Activated CD4-positive, alpha-beta T cell treated with anti-CD3 and anti-CD28 coated beads, Interleukin-10, Interleukin-2, amounts not matched to agents 100 ng/mL and 50 ng/mL, durations not matched to agents 16 hours and 8 hours (primary cell): ENCODE measurements at regions not wholly inside any gene's neighbourhood (a gene's known extent, or its start where the extent isn't known, plus 50 kb on each side); places are given as distances from the start of the nearest gene placed in this dataset.
"Not testable (repeated sequence)": the region's sequence is repeated elsewhere in the genome, so short reads cannot be mapped to it uniquely, and the experiment has no call there.

Experiments used
- DNase-seq: peaks from one replicate; pipeline ENCODE4 v3.0.0-alpha.2; 2020

DNA sequence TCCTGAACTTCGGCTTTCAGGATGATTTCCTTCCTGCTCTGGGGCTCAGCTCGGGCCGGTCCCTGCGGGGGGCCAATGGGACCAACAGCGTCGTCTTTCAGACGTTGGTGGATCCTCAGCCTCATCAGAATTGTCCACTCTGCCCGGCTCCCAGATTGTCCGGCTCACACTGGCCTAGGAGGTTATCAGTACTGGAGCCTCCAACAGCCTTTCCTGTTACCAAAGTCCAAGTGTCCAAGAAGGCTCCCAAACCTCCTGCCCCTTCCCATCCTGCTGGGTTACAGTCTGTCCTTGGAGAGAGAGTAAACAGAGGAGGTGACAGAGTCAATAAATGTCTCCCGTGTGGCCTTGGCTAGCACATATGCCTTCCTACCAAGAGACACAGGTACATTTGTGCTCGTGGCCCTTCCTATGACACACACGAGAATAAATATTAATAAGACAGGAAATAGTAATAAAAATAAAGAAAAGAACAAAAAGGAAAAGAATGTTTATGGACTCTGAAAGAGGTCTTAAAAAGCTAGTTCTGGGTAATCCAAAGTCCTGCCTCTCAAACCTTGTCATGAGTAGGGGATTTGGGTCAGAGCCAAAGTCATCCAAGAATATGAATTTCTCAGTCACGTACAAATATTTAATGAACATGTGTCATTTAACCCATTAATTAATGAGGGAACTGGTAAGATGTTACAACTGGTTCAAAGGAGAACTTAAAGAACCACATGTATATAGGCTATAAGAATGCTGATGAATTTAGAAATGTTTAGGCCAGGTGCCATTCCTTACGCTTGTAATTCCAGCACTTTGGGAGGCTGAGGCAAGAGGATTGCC, 80.8 kb upstream of the SLC2A1 start:
- DNase-seq = no peak

DNA sequence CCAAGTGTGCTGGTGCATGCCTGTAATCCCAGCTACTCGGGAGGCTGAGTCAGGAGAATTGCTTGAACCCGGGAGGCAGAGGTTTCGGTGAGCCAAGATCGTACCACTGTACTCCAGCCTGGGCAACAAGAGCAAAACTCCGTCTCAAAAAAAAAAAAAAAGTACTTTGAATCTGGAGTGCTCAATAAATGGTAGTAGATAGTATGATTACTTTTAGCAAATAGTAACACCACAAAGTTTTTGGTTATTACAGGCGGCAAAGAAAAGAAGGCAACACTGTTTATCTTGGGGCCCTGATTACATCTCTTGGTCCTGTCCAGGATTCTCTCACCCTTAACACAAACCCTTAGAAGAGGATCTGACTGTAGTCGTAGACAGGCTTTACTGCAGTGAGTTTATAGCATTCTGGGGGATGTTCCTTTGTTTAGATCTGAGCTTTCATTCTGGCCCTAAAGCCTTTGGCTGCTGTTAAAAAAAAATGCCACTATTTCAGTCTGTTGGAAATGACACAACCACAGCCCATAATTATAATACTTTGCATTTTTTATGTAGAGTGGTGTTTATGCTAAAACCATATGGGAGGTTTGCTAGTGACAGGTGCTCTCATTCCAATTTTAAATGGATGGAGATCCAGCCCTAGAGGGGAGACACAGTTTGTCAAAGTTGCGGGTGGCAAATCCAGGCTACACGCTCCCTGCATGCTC, 79.7 kb upstream of the SLC2A1 start:
- DNase-seq = no peak

DNA sequence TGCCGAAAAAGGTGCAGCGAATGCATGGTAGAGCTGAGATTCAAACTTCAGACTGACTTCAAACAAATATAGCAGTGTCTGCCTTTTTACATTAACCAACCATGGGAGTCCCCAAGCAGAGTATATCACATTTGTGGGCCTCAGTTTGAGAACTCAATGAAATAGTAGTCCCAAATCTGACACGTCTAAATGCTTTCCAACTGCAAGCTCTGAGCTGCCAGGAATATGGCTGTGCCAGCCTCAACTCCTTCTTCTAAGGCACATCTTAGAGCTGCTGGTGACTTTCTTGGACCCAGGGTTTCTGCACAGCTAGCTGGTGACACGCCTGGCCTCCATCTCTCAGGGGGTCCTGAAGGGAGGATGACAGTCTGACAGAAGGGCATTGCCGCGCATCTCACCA, 78.8 kb upstream of the SLC2A1 start:
- no peak for DNase-seq

DNA sequence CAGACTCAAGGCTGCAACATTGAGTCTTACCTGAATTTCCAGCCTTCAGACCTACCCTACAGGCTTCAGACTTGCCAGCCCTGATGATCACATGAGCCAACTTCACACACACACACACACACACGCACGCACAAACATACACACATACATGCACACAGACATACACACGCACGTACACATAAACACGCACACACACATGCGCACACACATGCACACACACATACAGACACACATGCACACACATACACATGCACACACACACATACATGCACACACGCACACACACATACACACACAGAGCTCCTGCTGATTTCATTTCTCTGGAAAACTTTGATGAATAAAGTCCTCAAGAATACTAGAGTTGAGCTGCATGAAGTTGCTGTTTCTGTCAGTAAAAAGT, 78.3 kb upstream of the SLC2A1 start:
- no peak for DNase-seq

DNA sequence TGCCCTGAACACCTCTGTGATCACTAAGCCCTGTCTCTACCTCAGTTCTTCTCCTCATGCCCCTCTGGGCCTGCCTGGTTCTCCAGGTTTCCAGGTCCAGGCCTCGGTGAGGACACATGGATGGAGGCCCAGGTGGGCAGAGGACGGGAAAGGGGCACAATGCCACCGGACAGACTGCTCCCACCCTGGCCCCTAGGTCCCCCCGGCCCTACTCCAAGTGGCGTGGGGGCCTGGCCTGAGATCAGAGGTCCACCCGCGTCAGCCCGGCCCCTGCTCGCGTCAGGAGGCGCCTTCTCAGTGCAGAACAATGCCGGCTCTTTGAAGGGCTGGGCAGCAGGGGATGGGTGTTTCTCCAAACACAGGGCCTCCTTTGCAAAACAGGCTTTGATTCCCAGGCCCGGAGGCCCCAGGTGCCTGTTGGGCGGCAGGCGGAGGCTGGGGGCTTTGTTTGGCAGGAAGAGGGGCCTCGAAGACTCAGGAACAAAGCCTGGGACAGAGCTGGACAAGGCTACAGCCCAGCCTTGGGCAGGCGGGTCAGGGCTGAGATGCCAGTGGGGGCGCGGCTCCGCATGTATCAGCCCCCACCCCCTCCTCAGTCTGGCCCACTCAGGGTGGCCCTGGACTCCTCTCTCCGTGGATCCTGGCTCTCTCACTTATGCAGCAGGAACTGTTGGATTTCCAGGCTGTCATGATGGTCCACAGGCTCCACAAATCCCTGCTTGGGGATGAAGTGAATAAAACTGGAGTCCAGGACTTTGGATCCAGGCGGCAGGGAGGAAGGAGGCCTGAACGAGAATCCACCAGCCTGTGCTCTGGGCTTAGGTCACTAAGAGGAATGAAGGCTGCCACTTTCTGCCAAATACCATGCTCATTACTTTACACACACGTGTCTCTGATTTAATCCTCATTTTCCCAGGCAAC, 77.4 kb upstream of the SLC2A1 start:
- DNase-seq = no peak

DNA sequence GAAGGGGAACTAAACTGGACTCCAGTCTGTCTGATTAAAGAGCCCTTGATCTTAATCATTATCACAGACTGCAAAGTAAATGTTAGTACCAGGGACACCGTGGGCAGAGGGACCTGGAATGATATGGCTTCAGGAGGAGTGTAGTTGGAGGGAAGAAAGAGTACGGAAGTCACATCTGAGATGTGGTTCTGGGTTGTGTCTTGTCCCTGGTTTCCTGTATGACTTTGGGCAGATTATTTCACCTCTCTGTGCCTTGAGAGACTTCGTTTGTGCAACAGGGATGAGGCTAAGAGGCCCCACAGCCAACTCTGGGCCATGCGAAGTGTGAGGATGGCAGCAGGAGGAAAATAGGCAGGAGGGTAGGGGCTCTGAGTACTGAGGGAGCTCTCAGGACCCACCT, 76.1 kb upstream of the SLC2A1 start:
- DNase-seq = peak; percentile 7

DNA sequence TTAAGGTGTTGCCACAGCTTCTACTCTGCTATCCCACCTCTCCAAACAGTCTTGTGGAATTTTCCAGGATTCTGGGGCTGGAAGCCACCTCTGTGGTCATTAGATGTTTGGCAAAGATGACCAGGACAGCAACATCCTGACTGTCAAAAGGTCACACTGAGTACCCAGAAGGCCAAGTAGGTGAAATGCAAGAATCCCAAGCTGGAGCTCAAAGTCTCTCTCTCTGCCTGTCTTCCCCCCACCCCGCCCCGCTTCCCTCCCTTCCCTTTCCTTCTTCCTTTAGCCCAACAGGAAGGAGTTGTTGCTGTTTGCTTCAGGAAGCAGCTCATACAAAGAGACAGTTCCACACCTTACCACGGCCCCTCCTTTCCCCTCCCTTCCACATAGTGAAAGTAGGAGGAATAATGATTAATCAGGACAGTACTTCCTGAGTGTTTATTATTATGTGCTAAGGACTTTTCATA, 75.6 kb upstream of the SLC2A1 start:
- no peak for DNase-seq

DNA sequence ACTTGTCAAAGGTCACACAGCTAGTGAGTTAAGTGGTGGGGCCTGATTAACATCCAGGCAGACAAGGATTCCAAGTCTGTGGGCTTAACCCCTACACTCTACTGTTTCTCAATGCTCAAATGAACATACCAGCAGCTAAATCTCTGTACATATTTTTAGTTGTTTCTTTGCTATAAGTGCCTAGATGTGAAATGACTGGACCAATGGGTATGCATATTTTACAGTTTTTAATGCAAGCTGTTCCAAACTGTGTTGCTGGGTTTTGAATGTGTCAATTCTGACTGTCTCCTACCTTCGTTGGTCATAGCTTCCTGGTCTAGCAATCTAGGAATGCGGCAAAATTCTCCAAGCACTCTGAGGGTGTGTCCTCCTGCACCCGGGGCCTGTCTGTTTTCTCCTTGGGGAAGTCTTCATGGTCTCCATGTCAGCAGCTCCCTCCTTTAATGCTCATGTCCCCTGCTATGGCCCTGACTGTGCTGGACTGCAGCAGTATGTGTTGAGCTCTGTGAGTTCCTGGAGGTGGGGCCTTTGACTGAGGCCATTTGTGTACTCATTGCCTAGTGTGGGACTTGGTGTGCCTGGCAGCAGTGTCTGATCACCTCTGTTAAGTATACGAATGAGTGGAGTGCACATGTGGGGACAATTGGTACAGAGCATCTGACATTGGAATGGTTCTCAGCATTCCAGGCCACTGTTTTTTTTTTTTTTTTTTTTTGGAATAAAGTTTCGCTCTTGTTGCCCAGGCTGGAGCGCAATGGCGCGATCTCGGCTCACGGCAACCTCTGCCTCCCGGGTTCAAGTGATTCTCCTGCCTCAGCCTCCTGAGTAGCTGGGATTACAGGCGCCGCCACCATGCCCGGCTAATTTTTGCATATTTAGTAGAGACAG, 72.9 kb upstream of the SLC2A1 start:
- DNase-seq = no peak

DNA sequence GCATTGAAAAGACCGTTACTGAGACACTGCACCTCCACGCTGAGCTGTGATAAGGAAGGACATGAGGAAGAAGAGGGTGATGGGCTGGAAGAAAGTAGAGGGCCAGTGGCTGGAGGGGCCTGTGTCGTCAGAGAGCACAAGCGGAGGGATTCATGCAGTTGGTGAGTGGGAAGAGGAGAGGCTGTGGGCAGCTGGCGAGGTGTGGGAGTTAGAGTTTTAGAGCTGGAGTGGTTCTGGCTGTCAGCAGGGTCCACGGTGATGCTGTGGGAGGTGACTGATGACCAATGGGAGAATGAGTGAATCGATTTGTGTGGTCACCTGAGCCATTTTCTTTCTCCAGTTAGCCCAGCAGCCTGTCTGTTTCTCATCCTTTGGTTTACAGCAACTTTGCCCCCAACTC, 66.2 kb upstream of the SLC2A1 start:
- DNase-seq = no peak

DNA sequence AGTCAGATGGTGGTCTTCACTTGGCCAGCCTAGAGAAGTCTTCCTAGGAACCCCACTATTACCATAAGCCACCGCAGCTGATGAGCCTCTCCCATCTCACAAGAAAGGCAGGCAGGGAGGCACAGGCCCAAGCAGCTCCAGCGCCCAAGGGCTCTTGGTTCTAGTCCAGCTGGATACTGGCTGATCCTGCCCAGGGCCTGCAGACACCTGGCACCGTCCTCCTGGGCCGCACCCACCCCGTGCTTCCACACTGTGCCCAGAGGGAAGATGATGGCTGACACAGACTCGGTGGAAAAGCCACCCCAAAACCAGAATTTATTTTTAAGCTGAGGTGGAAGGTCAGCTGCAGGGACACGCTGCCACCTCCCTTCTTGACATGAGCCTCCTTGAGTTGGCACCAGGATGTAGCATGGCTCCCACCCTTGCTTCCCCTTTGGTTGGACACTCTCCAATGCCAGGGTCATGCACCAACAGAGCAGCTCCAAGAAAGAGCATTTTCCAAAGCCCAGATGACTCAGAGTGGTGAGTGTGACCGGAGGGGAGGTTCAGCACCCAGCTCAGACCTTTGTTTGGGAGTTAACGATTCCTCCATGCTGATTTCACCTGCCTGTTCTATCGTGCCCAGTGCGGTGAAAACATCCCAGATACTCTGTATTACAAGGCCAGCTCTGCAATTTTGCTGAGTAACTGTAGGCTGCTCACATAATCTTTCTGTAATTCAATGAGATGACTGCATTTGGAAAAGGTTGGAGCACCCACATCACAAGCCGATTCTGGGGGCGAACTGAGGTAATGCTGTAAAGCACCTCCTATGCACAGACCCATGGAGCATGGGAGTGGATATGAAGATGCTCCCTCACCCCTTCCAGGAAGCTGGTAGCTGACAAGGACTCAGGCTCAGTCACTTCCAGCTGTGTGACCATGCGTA, 63.1 kb upstream of the SLC2A1 start:
- no peak for DNase-seq

DNA sequence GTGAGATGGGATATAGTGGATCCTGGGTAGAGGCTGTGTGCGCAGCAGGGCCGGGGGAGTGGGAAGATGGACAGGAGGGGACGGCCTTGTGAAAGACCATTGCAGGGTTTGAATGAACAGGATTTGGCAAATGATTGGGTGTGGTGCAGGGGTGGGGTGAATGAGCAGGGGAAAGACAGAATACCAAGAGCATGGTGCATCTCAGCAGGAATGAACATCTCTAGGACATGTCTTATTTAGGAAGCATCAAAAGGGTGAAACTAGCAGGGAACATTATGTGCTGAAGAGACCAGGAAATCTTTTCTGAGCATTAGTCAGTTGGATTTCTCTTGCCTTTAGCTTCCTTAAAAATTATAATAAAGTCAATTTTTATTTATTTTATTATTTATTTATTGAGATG, 60.6 kb upstream of the SLC2A1 start:
- no peak for DNase-seq

DNA sequence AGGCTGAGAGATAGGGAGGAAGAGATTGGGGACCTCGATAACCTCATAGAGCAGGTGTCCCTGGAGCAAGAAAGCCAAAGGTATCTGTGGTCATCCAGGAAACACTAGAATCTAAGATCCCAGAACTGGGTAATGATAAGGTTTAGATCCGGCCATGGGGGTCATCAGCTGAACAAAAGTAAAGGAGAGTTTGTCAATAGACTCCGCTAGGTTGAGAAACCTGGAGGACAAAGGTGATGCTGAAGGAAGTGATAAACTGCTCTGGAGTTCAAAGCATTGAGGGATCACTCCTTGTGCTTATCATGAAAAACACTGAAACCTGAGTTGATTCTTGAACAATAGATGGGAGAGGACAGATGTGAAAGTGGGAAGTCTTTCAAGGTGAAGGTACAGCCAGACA, 59.5 kb upstream of the SLC2A1 start:
- no peak for DNase-seq

DNA sequence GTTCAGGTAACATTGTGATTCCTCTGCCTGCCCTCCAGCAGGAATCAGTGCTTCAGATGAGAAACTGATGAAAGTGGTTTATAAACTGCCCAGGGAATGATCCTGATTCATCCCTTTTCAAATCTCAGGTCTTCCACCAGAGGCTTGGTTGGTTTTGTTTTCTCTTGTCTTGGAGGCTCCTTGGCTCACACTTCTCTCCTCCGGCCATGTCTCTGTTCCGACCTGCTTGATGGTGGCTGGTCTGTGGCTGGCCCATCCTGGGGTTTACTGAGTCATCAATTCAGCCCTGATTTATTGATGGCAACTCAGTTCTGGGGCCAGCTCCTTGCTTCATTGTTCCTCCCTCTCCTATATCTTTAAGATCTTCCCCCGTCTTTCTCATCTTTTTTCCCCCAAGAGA, 56.6 kb upstream of the SLC2A1 start:
- DNase-seq = no peak

DNA sequence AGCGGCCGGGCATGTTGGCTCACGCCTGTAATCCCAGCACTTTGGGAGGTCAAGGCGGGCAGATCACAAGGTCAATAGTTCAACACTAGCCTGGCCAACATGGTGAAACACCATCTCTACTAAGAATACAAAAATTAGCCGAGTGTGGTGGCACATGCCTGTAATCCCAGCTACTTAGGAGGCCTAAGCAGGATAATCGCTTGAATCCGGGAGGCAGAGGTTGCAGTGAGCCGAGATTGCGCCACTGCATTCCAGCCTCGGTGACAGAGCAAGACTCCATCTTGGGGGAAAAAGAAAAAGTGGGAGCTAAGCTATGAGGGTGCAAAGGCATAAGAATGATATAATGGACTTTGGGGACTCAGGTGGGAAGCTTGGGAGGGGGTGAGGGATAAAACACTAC, 55.9 kb upstream of the SLC2A1 start:
- DNase-seq = not testable (repeated sequence)

DNA sequence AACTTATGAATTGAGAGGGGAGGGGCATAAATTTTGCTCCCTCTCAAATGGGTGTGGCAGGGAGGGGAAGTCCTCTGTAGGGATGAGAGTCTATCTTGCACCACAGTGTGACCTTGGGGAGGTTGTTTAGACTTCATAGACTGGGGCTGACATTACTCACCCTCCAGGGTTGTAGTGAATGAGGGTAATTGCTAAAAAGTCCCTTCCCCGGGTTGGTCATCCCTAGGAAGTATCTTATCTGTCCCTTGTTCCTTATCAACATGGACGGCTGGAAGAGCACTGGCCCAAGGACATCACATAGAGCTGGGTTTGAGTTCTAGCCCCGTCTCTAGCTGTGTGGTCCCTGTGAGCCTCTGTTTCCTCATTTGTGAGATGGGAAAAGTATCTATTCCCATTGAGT, 52.4 kb upstream of the SLC2A1 start:
- no peak for DNase-seq

DNA sequence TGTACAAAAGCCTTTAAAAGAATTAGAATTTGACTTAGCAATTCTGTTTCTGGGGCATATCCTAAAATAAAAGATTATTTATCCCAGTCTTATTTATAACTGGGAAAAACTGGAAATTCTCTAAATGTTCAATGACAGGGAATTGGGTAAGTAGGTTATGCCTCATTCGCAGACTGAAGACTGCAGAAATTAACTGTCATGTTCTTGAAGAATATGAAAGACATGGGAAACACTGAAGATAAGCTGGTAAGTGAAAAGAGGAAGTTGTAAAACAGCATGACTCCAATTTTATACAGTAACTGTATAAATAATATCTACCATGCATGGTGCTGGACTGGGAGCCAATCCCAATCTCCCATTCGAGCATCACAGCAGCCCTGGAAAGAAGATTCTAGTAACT, 50.6 kb upstream of the SLC2A1 start:
- DNase-seq = no peak

DNA sequence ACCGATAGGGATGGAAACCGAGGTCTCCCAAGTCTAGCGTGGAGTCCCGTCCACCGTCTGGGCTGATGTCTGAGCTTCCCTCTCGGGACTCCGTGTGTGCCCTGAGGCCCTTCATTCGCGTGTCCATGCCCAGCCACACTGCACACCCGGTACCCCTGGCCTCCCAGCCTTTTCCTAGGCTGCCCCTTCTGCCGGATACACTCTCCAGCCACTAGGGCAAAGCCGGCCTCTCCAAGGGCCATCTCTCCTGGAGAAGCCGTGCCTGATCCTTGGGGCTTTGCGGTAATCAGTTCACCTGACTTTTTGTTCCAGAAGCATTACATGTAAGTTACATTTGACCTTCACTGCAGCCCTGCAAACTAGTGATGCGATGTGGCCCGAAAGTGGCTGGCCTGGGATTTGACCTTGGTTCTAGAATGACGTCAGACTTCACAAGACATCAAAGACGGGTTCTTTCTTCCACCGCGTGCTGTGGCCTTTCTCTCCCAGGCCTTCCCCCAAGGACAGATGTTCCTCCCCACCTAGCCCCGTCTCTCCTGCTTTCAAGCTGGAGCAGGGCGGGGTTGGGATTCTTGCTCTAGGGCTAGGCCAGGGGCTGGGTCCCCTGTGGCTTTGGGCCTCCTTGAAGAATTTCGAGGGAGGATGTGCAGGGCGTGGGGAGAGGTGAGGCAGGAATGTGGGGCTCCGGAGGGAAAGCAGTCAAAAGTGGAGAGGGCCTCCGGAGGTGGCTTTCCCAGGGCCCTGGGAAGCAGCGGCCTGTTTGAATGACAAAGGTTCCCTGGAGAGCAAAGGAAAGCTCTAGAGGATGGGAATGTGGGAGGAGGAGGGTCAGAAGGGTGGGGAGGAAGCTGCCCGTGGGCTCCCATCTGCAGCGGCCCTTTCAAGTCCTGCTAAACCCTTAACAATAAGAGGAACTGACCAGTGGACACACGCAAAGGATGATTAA, 49.7 kb upstream of the SLC2A1 start:
- no peak for DNase-seq
